ENCODE measurements at regions not wholly inside any gene's neighbourhood (a gene's known extent, or its start where the extent isn't known, plus 50 kb on each side); places are given as distances from the start of the nearest gene placed in this dataset.

GRCh38 chr15:66642514-66642913 is 59.5 kb upstream of the SMAD6 start:
- TF ChIP-seq, protein P1, sequence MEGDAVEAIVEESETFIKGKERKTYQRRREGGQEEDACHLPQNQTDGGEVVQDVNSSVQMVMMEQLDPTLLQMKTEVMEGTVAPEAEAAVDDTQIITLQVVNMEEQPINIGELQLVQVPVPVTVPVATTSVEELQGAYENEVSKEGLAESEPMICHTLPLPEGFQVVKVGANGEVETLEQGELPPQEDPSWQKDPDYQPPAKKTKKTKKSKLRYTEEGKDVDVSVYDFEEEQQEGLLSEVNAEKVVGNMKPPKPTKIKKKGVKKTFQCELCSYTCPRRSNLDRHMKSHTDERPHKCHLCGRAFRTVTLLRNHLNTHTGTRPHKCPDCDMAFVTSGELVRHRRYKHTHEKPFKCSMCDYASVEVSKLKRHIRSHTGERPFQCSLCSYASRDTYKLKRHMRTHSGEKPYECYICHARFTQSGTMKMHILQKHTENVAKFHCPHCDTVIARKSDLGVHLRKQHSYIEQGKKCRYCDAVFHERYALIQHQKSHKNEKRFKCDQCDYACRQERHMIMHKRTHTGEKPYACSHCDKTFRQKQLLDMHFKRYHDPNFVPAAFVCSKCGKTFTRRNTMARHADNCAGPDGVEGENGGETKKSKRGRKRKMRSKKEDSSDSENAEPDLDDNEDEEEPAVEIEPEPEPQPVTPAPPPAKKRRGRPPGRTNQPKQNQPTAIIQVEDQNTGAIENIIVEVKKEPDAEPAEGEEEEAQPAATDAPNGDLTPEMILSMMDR (IDR thresholded peaks at IDR 0.05; ENCODE audit: low read depth, low read length, poor library complexity, severe bottlenecking) = no peak
- no peak for TF ChIP-seq EZH2phosphoT487 (IDR thresholded peaks at IDR 0.05; ENCODE audit: borderline replicate concordance, low read length)
